Common myeloid progenitor, CD34-positive (primary cell): ENCODE measurements at regions not wholly inside any gene's neighbourhood (a gene's known extent, or its start where the extent isn't known, plus 50 kb on each side); places are given as distances from the start of the nearest gene placed in this dataset.
"Not testable (repeated sequence)": the region's sequence is repeated elsewhere in the genome, so short reads cannot be mapped to it uniquely, and the experiment has no call there.

Experiments
- CTCF ChIA-PET: fragments of 350-600 bp; sonication (Branson Sonifier 250); formaldehyde crosslinking; loops from one replicate; lab custom pipeline; 2021; ENCODE audit warnings: antibody characterized with exemption; lab: Charles Lee
- POLR2A ChIA-PET: fragments of 350-600 bp; sonication (Branson Sonifier 250); formaldehyde crosslinking; loops from one replicate; lab custom pipeline; 2021; ENCODE audit warnings: antibody characterized with exemption; lab: Charles Lee
- DNase-seq, 3 donors: peaks; one replicate each; pipeline versions ENCODE4 v3.0.0 to v3.0.0-alpha.2; 2013
- H3K27ac ChIP-seq, 2 experiments: 1 replicate in 1 of 2; 2 replicates in 1 of 2; pipeline ENCODE4 v1.7.0; 2013; ENCODE audit warnings: inconsistent platforms in 2 of 2, low read length in 2 of 2, mild to moderate bottlenecking in 2 of 2, low read depth in 1 of 2, moderate library complexity in 1 of 2; ENCODE audit not compliant: severe bottlenecking in 2 of 2, insufficient read depth in 1 of 2, poor library complexity in 1 of 2
- H3K27me3 ChIP-seq, 5 experiments: replicated peaks in 2 of 5; 1 replicate in 3 of 5; 2 replicates in 2 of 5; pipeline versions ENCODE4 v1.6.1 to v1.7.0; 2013; ENCODE audit warnings: low read length in 4 of 5, mild to moderate bottlenecking in 2 of 5, moderate library complexity in 2 of 5, inconsistent platforms in 1 of 5; ENCODE audit not compliant: insufficient read depth in 5 of 5, control insufficient read depth in 4 of 5
- H3K36me3 ChIP-seq, 4 experiments: 1 replicate in 2 of 4; 2 replicates in 2 of 4; pipeline versions ENCODE4 v1.6.1 to v1.7.0; 2013; ENCODE audit warnings: low read length in 3 of 4, control low read depth in 1 of 4, mild to moderate bottlenecking in 1 of 4; ENCODE audit not compliant: control insufficient read depth in 4 of 4, insufficient read depth in 4 of 4
- H3K4me1 ChIP-seq, 4 experiments: 1 replicate in 3 of 4; 2 replicates in 1 of 4; pipeline versions ENCODE4 v1.6.1 to v1.7.1; 2013; ENCODE audit warnings: low read length in 3 of 4, mild to moderate bottlenecking in 3 of 4, control low read depth in 1 of 4, inconsistent platforms in 1 of 4, moderate library complexity in 1 of 4; ENCODE audit not compliant: control insufficient read depth in 4 of 4, insufficient read depth in 4 of 4; ENCODE audit errors: control extremely low read depth in 1 of 4
- H3K4me3 ChIP-seq, 7 experiments: 1 replicate in 4 of 7; 2 replicates in 3 of 7; pipeline versions ENCODE4 v1.5.1 to v1.7.0; 2013; ENCODE audit warnings: mild to moderate bottlenecking in 7 of 7, low read length in 6 of 7, moderate library complexity in 6 of 7, inconsistent platforms in 2 of 7, low read depth in 2 of 7, control low read depth in 1 of 7; ENCODE audit not compliant: insufficient read depth in 4 of 7, control insufficient read depth in 1 of 7; ENCODE audit errors: extremely low read depth in 1 of 7
- H3K9me3 ChIP-seq, 5 experiments: 1 replicate in 4 of 5; 2 replicates in 1 of 5; pipeline versions ENCODE4 v1.6.1 to v1.7.1; 2013; ENCODE audit warnings: low read length in 4 of 5, mild to moderate bottlenecking in 2 of 5, inconsistent platforms in 1 of 5, low read depth in 1 of 5, moderate library complexity in 1 of 5; ENCODE audit not compliant: control insufficient read depth in 4 of 5, insufficient read depth in 2 of 5; ENCODE audit errors: control extremely low read depth in 1 of 5
- WGBS: methylation state at CpG from one replicate; pipeline ENCODE4 v1.1.5; 2013; ENCODE audit not compliant: insufficient coverage; 5-methylcytosine and 5-hydroxymethylcytosine counted together

- H3K9me3 ChIP-seq = no peaks in the 10 kb centered on the region
These were observed 1048.3 kb downstream of the CDY2B start for GRCh38 chrY:16831766-16832165.

GRCh38 chrY:16831364-16831763 is 1048.7 kb downstream of the CDY2B start:
- no CpG with 5 or more reads among the region's 4 CpGs for WGBS
- H3K4me1 ChIP-seq, DNase-seq, H3K9me3 ChIP-seq, H3K4me3 ChIP-seq, H3K36me3 ChIP-seq, H3K27me3 ChIP-seq, CTCF ChIA-PET, H3K27ac ChIP-seq, POLR2A ChIA-PET: not testable (repeated sequence)

More at GRCh38 chrY:16831766-16832165, 1048.3 kb downstream of the CDY2B start:
- Histone ChIP-seq H3K27ac (no peak overlapping the region), H3K27me3 (no peaks in the 10 kb centered on the region), H3K4me1 (no peaks in the 10 kb centered on the region), H3K36me3 (no peaks in the 10 kb centered on the region), H3K4me3 (no peak overlapping the region)
- ChIA-PET POLR2A (no interaction called here), CTCF (no interaction called here)
- no peak for DNase-seq
- no CpG with 5 or more reads among the region's 6 CpGs for WGBS

GRCh38 chrY:16807713-16808112 is 1072.3 kb downstream of the CDY2B start:
- H3K4me1 ChIP-seq = no peaks in the 10 kb centered on the region
- CTCF ChIA-PET = no interaction called here
- no peaks in the 10 kb centered on the region for H3K27me3 ChIP-seq
- H3K9me3 ChIP-seq = no peaks in the 10 kb centered on the region
- POLR2A ChIA-PET = no interaction called here
- no peaks in the 10 kb centered on the region for H3K36me3 ChIP-seq
- no peak overlapping the region for H3K27ac ChIP-seq
- no peak overlapping the region for H3K4me3 ChIP-seq
- no peak for DNase-seq
